ENCODE measurements at regions not wholly inside any gene's neighbourhood (a gene's known extent, or its start where the extent isn't known, plus 50 kb on each side); places are given as distances from the start of the nearest gene placed in this dataset.

- Histone ChIP-seq H3K9me1 (ENCODE audit: control insufficient read depth, extremely low read depth, insufficient read depth, low read length) (no peaks in the 10 kb centered on the region), H3K9ac (ENCODE audit: control insufficient read depth, extremely low read depth, insufficient read depth, low read length) (no peak overlapping the region), H3K9me3 (ENCODE audit: control insufficient read depth, low read depth, low read length) (no peaks in the 10 kb centered on the region), H3K4me1 (ENCODE audit: control insufficient read depth, extremely low read depth, insufficient read depth, low read length) (no peaks in the 10 kb centered on the region), H3K36me3 (ENCODE audit: control insufficient read depth in 2 of 2, extremely low read depth in 1 of 2, insufficient read depth in 2 of 2, low read length in 2 of 2) (no peaks in the 10 kb centered on the region), H3K4me3 (ENCODE audit: control insufficient read depth in 2 of 3, extremely low read depth in 1 of 3, insufficient read depth in 2 of 3, low read depth in 1 of 3, low read length in 3 of 3) (no peak overlapping the region), H3K27ac (ENCODE audit: control insufficient read depth, insufficient read depth, low read length) (no peak overlapping the region), H4K20me1 (ENCODE audit: control insufficient read depth, extremely low read depth, insufficient read depth, low read length) (no peaks in the 10 kb centered on the region), H3K4me2 (ENCODE audit: control insufficient read depth, extremely low read depth, insufficient read depth, low read depth, low read length) (no peak overlapping the region), H3K27me3 (ENCODE audit: control insufficient read depth, extremely low read depth, insufficient read depth, low read length) (no peaks in the 10 kb centered on the region), H2AFZ (ENCODE audit: control insufficient read depth, low read length) (no peak overlapping the region), H3K79me2 (ENCODE audit: control insufficient read depth, insufficient read depth, low read length) (no peaks in the 10 kb centered on the region)
- dilution Hi-C loops (cut with MboI; ENCODE audit: extremely low pct_ligation_motif_present, low sequenced_read_pairs) = no loop called here
- DNase-seq (ENCODE audit: low read depth, low spot score) = no peak
- no peak for FAIRE-seq
- TF ChIP-seq CTCF (optimal IDR thresholded peaks at IDR 0.05 in 1 of 3, IDR thresholded peaks at IDR 0.05 in 1 of 3, conservative IDR thresholded peaks at IDR 0.05 in 1 of 3; ENCODE audit: extremely low read depth in 1 of 3, insufficient read depth in 2 of 3, low read length in 3 of 3) = no peak
- no peak for TF ChIP-seq EZH2 (IDR thresholded peaks at IDR 0.05; ENCODE audit: low read length)
Measured at GRCh38 chr16:64196444-64196843, 925.4 kb downstream of the CDH11 start.

- H3K79me2 ChIP-seq (ENCODE audit: control insufficient read depth, insufficient read depth, low read length) = no peaks in the 10 kb centered on the region
- H2AFZ ChIP-seq (ENCODE audit: control insufficient read depth, low read length) = no peak overlapping the region
- dilution Hi-C loops (cut with MboI; ENCODE audit: extremely low pct_ligation_motif_present, low sequenced_read_pairs) = no loop called here
- H3K27me3 ChIP-seq (ENCODE audit: control insufficient read depth, extremely low read depth, insufficient read depth, low read length) = no peaks in the 10 kb centered on the region
- H3K4me2 ChIP-seq (ENCODE audit: control insufficient read depth, extremely low read depth, insufficient read depth, low read depth, low read length) = no peak overlapping the region
- H3K27ac ChIP-seq (ENCODE audit: control insufficient read depth, insufficient read depth, low read length) = no peak overlapping the region
- DNase-seq (ENCODE audit: low read depth, low spot score) = no peak
- no peak overlapping the region for H3K4me3 ChIP-seq (ENCODE audit: control insufficient read depth in 2 of 3, extremely low read depth in 1 of 3, insufficient read depth in 2 of 3, low read depth in 1 of 3, low read length in 3 of 3)
- H3K36me3 ChIP-seq (ENCODE audit: control insufficient read depth in 2 of 2, extremely low read depth in 1 of 2, insufficient read depth in 2 of 2, low read length in 2 of 2) = no peaks in the 10 kb centered on the region
- no peak overlapping the region for H3K9ac ChIP-seq (ENCODE audit: control insufficient read depth, extremely low read depth, insufficient read depth, low read length)
- no peaks in the 10 kb centered on the region for H3K9me1 ChIP-seq (ENCODE audit: control insufficient read depth, extremely low read depth, insufficient read depth, low read length)
- H4K20me1 ChIP-seq (ENCODE audit: control insufficient read depth, extremely low read depth, insufficient read depth, low read length) = no peaks in the 10 kb centered on the region
- no peak for FAIRE-seq
- TF ChIP-seq EZH2 (IDR thresholded peaks at IDR 0.05; ENCODE audit: low read length) (no peak), CTCF (optimal IDR thresholded peaks at IDR 0.05 in 1 of 3, IDR thresholded peaks at IDR 0.05 in 1 of 3, conservative IDR thresholded peaks at IDR 0.05 in 1 of 3; ENCODE audit: extremely low read depth in 1 of 3, insufficient read depth in 2 of 3, low read length in 3 of 3) (no peak)
- no peaks in the 10 kb centered on the region for H3K4me1 ChIP-seq (ENCODE audit: control insufficient read depth, extremely low read depth, insufficient read depth, low read length)
- no peaks in the 10 kb centered on the region for H3K9me3 ChIP-seq (ENCODE audit: control insufficient read depth, low read depth, low read length)
Measured at GRCh38 chr16:64185954-64186353, 935.9 kb downstream of the CDH11 start.

All from keratinocyte (primary cell).